Endothelial cell of umbilical vein (primary cell): ENCODE measurements at regions not wholly inside any gene's neighbourhood (a gene's known extent, or its start where the extent isn't known, plus 50 kb on each side); places are given as distances from the start of the nearest gene placed in this dataset.

Experiments used
- BruUV-seq: library from RNA; stranded (reverse); fragments of 400-500 nt; replicated peaks from 2 replicates; lab custom pipeline; 2021; lab: Mats Ljungman, UMichigan
- CTCF ChIA-PET: fragments of 300-600, 350-600 bp; sonication (Branson Sonifier 250); formaldehyde crosslinking; loops from one replicate; lab custom pipeline; 2021; ENCODE audit warnings: antibody characterized with exemption, inconsistent platforms; lab: Charles Lee
- POLR2A ChIA-PET: fragments of 300-600, 350-600 bp; sonication (Branson Sonifier 250); formaldehyde crosslinking; loops from one replicate; lab custom pipeline; 2021; ENCODE audit warnings: antibody characterized with exemption, inconsistent platforms; lab: Charles Lee
- DNase-seq: peaks from one replicate; pipeline ENCODE4 v3.0.0-alpha.2; 2011; ENCODE audit warnings: low read depth, low spot score
- FAIRE-seq: peaks from 2 replicates; lab custom pipeline; 2011; peaks lifted over from hg19 to GRCh38; lab: Jason Lieb, UNC
- H2AFZ ChIP-seq: 2 replicates; pipeline ENCODE4 v1.6.0; 2012; ENCODE audit warnings: low read depth, low read length, control low read depth, inconsistent platforms
- H3K27ac ChIP-seq: 2 replicates; pipeline ENCODE4 v1.5.1; 2011; ENCODE audit warnings: low read depth, mild to moderate bottlenecking, control low read depth, low read length, moderate library complexity; ENCODE audit not compliant: insufficient read depth
- H3K27me3 ChIP-seq, 2 experiments: 2 replicates each; pipeline versions ENCODE4 v1.6.0 to v1.6.1; 2011; ENCODE audit warnings: low read length in 2 of 2, mixed read lengths in 1 of 2; ENCODE audit not compliant: control insufficient read depth in 2 of 2, insufficient read depth in 2 of 2
- H3K36me3 ChIP-seq, 2 experiments: 2 replicates in 1 of 2; 3 replicates in 1 of 2; pipeline ENCODE4 v1.5.1; 2011; ENCODE audit warnings: low read length in 2 of 2, mild to moderate bottlenecking in 1 of 2, moderate library complexity in 1 of 2; ENCODE audit not compliant: control insufficient read depth in 2 of 2, insufficient read depth in 2 of 2; ENCODE audit errors: extremely low read depth in 1 of 2
- H3K4me1 ChIP-seq: 3 replicates; pipeline ENCODE4 v1.5.1; 2011; ENCODE audit warnings: mild to moderate bottlenecking, low read length; ENCODE audit not compliant: control insufficient read depth, insufficient read depth; ENCODE audit errors: extremely low read depth
- H3K4me2 ChIP-seq: 2 replicates; pipeline ENCODE4 v1.6.1; 2011; ENCODE audit warnings: low read length, control low read depth, mixed read lengths; ENCODE audit not compliant: insufficient read depth
- H3K4me3 ChIP-seq, 3 experiments: fragments of 200-600 bp in 1 of 3; sonication (generic), shearing (Covaris generic) in 1 of 3; replicated peaks in 1 of 3; 2 replicates each; pipeline ENCODE4 v1.5.1; 2011 to 2016; ENCODE audit warnings: control low read depth in 3 of 3, low read length in 3 of 3, mild to moderate bottlenecking in 2 of 3, inconsistent platforms in 1 of 3, low read depth in 1 of 3, moderate library complexity in 1 of 3; ENCODE audit not compliant: insufficient read depth in 1 of 3
- H3K79me2 ChIP-seq: 2 replicates; pipeline ENCODE4 v1.6.0; 2012; ENCODE audit warnings: low read length, inconsistent platforms; ENCODE audit not compliant: control insufficient read depth, insufficient read depth
- H3K9ac ChIP-seq: replicated peaks from 2 replicates; pipeline ENCODE3; 2011; ENCODE audit warnings: low read length, control low read depth; ENCODE audit not compliant: insufficient read depth; ENCODE audit errors: extremely low read depth
- H3K9me1 ChIP-seq: replicated peaks from 3 replicates; pipeline ENCODE4 v1.6.0; 2011; ENCODE audit warnings: mild to moderate bottlenecking, low read length; ENCODE audit not compliant: control insufficient read depth, insufficient read depth; ENCODE audit errors: extremely low read depth
- H3K9me3 ChIP-seq: replicated peaks from 2 replicates; pipeline ENCODE4 v1.5.1; 2012; ENCODE audit warnings: low read length, inconsistent platforms; ENCODE audit not compliant: control insufficient read depth, insufficient read depth
- H4K20me1 ChIP-seq: replicated peaks from 2 replicates; pipeline ENCODE3; 2011; ENCODE audit warnings: mild to moderate bottlenecking, low read length; ENCODE audit not compliant: control insufficient read depth, insufficient read depth; ENCODE audit errors: extremely low read depth
- EZH2 ChIP-seq: IDR thresholded peaks from 2 replicates; pipeline ENCODE4 v1.6.1; 2012; ENCODE audit warnings: borderline replicate concordance, low read depth, mild to moderate bottlenecking, moderate library complexity, low read length, inconsistent platforms; ENCODE audit not compliant: severe bottlenecking
- FOS ChIP-seq: IDR thresholded peaks from 2 replicates; pipeline ENCODE4 v1.6.1; 2011; ENCODE audit warnings: mild to moderate bottlenecking, low read length, moderate library complexity, borderline replicate concordance; ENCODE audit not compliant: insufficient read depth
- GATA2 ChIP-seq: IDR thresholded peaks from 2 replicates; pipeline ENCODE4 v1.7.0; 2011; ENCODE audit warnings: low read depth, mild to moderate bottlenecking, moderate library complexity, mixed read lengths, low read length; ENCODE audit not compliant: insufficient read length, insufficient read depth
- JUN ChIP-seq: IDR thresholded peaks from 2 replicates; pipeline ENCODE4 v1.6.1; 2011; ENCODE audit warnings: borderline replicate concordance, low read depth; ENCODE audit not compliant: insufficient read length, insufficient read depth
- MYC ChIP-seq: IDR thresholded peaks from one replicate; pipeline ENCODE4 v1.6.1; 2011; ENCODE audit warnings: mild to moderate bottlenecking, low read depth, low read length
- POLR2A ChIP-seq: IDR thresholded peaks from 2 replicates; pipeline ENCODE4 v1.6.1; 2012; ENCODE audit warnings: low read depth, mild to moderate bottlenecking, control low read depth, low read length
- POLR2AphosphoS5 ChIP-seq: IDR thresholded peaks from 2 replicates; pipeline ENCODE4 v1.6.1; 2012; ENCODE audit warnings: low read depth, mild to moderate bottlenecking, control low read depth, low read length, moderate library complexity; ENCODE audit not compliant: insufficient read depth
- dilution Hi-C: fragments of 300-500 bp; cut with MboI; formaldehyde crosslinking; loops from one replicate; pipeline ENCODE4 v1.15.0; 2019; ENCODE audit warnings: low sequenced_read_pairs; ENCODE audit not compliant: extremely low pct_ligation_motif_present
- intact Hi-C: fragments of 100-400 bp; cut with micrococcal nuclease; formaldehyde crosslinking; loops from one replicate; pipeline ENCODE4 v1.10.0; 2022
- TF ChIP-seq, protein P1 (sequence below): IDR thresholded peaks from 2 replicates; pipeline ENCODE4 v1.6.1; 2011; ENCODE audit not compliant: insufficient read depth, insufficient read length
- TF ChIP-seq, protein P2 (sequence below), 2 donors: IDR thresholded peaks; 1 replicate in 1 of 2; 2 replicates in 1 of 2; pipeline ENCODE4 v1.5.1; 2011; ENCODE audit warnings: low read length in 2 of 2, mild to moderate bottlenecking in 2 of 2, moderate library complexity in 2 of 2, control low read depth in 1 of 2, inconsistent platforms in 1 of 2, low read depth in 1 of 2; ENCODE audit not compliant: insufficient read depth in 1 of 2; ENCODE audit errors: extremely low read depth in 1 of 2

DNA sequence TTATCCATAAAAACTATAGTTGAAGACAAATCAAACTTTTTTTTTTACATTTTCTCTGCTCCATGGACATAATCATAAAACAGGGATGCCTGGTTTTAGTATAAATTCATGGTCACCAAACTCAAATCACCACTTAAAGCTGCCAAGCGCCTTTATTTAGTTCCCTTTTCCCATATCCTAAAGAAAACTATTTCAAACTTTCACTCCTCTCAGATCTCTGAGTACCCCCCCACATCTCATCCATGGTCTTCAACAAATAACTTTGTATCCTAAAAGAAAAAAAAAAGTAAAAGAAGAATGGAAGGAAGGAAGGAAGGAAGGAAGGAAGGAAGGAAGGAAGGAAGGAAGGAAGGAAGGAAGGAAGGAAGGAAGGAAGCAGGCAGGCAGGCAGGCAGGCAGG, 1438.7 kb downstream of the C4orf33 start:
- Histone ChIP-seq H3K9ac (no peak overlapping the region), H3K9me3 (no peaks in the 10 kb centered on the region), H3K36me3 (no peaks in the 10 kb centered on the region), H3K4me3 (no peak overlapping the region), H3K4me1 (no peaks in the 10 kb centered on the region), H3K9me1 (no peaks in the 10 kb centered on the region), H2AFZ (no peak overlapping the region), H3K27ac (no peak overlapping the region), H3K4me2 (no peak overlapping the region), H3K79me2 (no peaks in the 10 kb centered on the region), H3K27me3 (no peaks in the 10 kb centered on the region), H4K20me1 (no peaks in the 10 kb centered on the region)
- DNase-seq: no peak
- ChIA-PET CTCF (no interaction called here), POLR2A (no interaction called here)
- intact Hi-C loops (no loop called here), dilution Hi-C loops (no loop called here)
- no peak for FAIRE-seq
- no TSS peak for BruUV-seq
- no peak for TF ChIP-seq POLR2A
- TF ChIP-seq GATA2: no peak
- no peak for TF ChIP-seq MYC
- TF ChIP-seq FOS: no peak
- TF ChIP-seq JUN: no peak
- TF ChIP-seq, protein P1, sequence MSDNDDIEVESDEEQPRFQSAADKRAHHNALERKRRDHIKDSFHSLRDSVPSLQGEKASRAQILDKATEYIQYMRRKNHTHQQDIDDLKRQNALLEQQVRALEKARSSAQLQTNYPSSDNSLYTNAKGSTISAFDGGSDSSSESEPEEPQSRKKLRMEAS: no peak
- TF ChIP-seq POLR2AphosphoS5: no peak
- TF ChIP-seq EZH2: no peak
- TF ChIP-seq, protein P2, sequence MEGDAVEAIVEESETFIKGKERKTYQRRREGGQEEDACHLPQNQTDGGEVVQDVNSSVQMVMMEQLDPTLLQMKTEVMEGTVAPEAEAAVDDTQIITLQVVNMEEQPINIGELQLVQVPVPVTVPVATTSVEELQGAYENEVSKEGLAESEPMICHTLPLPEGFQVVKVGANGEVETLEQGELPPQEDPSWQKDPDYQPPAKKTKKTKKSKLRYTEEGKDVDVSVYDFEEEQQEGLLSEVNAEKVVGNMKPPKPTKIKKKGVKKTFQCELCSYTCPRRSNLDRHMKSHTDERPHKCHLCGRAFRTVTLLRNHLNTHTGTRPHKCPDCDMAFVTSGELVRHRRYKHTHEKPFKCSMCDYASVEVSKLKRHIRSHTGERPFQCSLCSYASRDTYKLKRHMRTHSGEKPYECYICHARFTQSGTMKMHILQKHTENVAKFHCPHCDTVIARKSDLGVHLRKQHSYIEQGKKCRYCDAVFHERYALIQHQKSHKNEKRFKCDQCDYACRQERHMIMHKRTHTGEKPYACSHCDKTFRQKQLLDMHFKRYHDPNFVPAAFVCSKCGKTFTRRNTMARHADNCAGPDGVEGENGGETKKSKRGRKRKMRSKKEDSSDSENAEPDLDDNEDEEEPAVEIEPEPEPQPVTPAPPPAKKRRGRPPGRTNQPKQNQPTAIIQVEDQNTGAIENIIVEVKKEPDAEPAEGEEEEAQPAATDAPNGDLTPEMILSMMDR (IDR thresholded peaks at IDR 0.05; ENCODE audit: extremely low read depth in 1 of 2, insufficient read depth in 1 of 2, low read depth in 1 of 2, low read length in 2 of 2): no peak
